ENCODE measurements at regions not wholly inside any gene's neighbourhood (a gene's known extent, or its start where the extent isn't known, plus 50 kb on each side); places are given as distances from the start of the nearest gene placed in this dataset.

- H3K27ac ChIP-seq, result no peak overlapping the region
- no peak for DNase-seq (ENCODE audit: low read depth, low spot score)
Observed at GRCh38 chr9:90333226-90333625, 309.4 kb downstream of the DIRAS2 start.

GRCh38 chr9:90340421-90340820, 302.2 kb downstream of the DIRAS2 start:
- H3K27ac ChIP-seq, result no peak overlapping the region
- no peak for DNase-seq (ENCODE audit: low read depth, low spot score)

- DNase-seq (ENCODE audit: low read depth, low spot score), result no peak
- H3K27ac ChIP-seq, result no peak overlapping the region
Observed at GRCh38 chr9:90342607-90343006, 300.0 kb downstream of the DIRAS2 start.

GRCh38 chr9:90343366-90343765, 299.3 kb downstream of the DIRAS2 start:
- peak overlapping the region; percentile 58 for H3K27ac ChIP-seq
- no peak for DNase-seq (ENCODE audit: low read depth, low spot score)

GRCh38 chr9:90343991-90344390, 298.6 kb downstream of the DIRAS2 start:
- peak overlapping the region; percentile 58 for H3K27ac ChIP-seq
- DNase-seq (ENCODE audit: low read depth, low spot score), result peak; percentile 70

- DNase-seq (ENCODE audit: low read depth, low spot score), result no peak
- H3K27ac ChIP-seq, result no peak overlapping the region
Observed at GRCh38 chr9:90365666-90366065, 277.0 kb downstream of the DIRAS2 start.

- no peak for DNase-seq (ENCODE audit: low read depth, low spot score)
- H3K27ac ChIP-seq, result no peak overlapping the region
Observed at GRCh38 chr9:90368241-90368640, 274.4 kb downstream of the DIRAS2 start.

GRCh38 chr9:90368928-90369327, 273.7 kb downstream of the DIRAS2 start:
- DNase-seq (ENCODE audit: low read depth, low spot score), result no peak
- no peak overlapping the region for H3K27ac ChIP-seq

GRCh38 chr9:90379771-90380170, 262.9 kb downstream of the DIRAS2 start:
- H3K27ac ChIP-seq, result no peak overlapping the region
- no peak for DNase-seq (ENCODE audit: low read depth, low spot score)

- no peak for DNase-seq (ENCODE audit: low read depth, low spot score)
- no peak overlapping the region for H3K27ac ChIP-seq
Observed at GRCh38 chr9:90385146-90385545, 257.5 kb downstream of the DIRAS2 start.

- no peak for DNase-seq (ENCODE audit: low read depth, low spot score)
Observed at GRCh38 chr9:90393365-90394152, 249.1 kb downstream of the DIRAS2 start.

GRCh38 chr9:90394871-90395270, 247.8 kb downstream of the DIRAS2 start:
- no peak for DNase-seq (ENCODE audit: low read depth, low spot score)

More at GRCh38 chr9:90393365-90394152, 249.1 kb downstream of the DIRAS2 start:
- no peak overlapping the region for H3K27ac ChIP-seq

GRCh38 chr9:90400091-90400490, 242.5 kb downstream of the DIRAS2 start:
- no peak for DNase-seq (ENCODE audit: low read depth, low spot score)
- H3K27ac ChIP-seq, result no peak overlapping the region

More at GRCh38 chr9:90394871-90395270, 247.8 kb downstream of the DIRAS2 start:
- no peak overlapping the region for H3K27ac ChIP-seq

GRCh38 chr9:90408659-90409058, 234.0 kb downstream of the DIRAS2 start:
- DNase-seq (ENCODE audit: low read depth, low spot score), result no peak
- H3K27ac ChIP-seq, result no peak overlapping the region

- DNase-seq (ENCODE audit: low read depth, low spot score), result no peak
- no peak overlapping the region for H3K27ac ChIP-seq
Observed at GRCh38 chr9:90419221-90419851, 223.3 kb downstream of the DIRAS2 start.

- DNase-seq (ENCODE audit: low read depth, low spot score), result no peak
- no peak overlapping the region for H3K27ac ChIP-seq
Observed at GRCh38 chr9:90420211-90420610, 222.4 kb downstream of the DIRAS2 start.

- no peak for DNase-seq (ENCODE audit: low read depth, low spot score)
Observed at GRCh38 chr9:90420768-90421513, 221.7 kb downstream of the DIRAS2 start.

GRCh38 chr9:90421786-90422185, 220.8 kb downstream of the DIRAS2 start:
- DNase-seq (ENCODE audit: low read depth, low spot score), result no peak
- no peak overlapping the region for H3K27ac ChIP-seq

More at GRCh38 chr9:90420768-90421513, 221.7 kb downstream of the DIRAS2 start:
- no peak overlapping the region for H3K27ac ChIP-seq

- DNase-seq (ENCODE audit: low read depth, low spot score), result no peak
- H3K27ac ChIP-seq, result no peak overlapping the region
Observed at GRCh38 chr9:90423661-90424193, 218.9 kb downstream of the DIRAS2 start.

GRCh38 chr9:90428517-90428916, 214.1 kb downstream of the DIRAS2 start:
- DNase-seq (ENCODE audit: low read depth, low spot score), result no peak
- no peak overlapping the region for H3K27ac ChIP-seq

GRCh38 chr9:90432951-90433350, 209.7 kb downstream of the DIRAS2 start:
- peak overlapping the region; percentile 30 for H3K27ac ChIP-seq
- peak; percentile 33 for DNase-seq (ENCODE audit: low read depth, low spot score)

All from epithelial cell of prostate (primary cell).